HG03439 (cell line): ENCODE measurements at regions not wholly inside any gene's neighbourhood (a gene's known extent, or its start where the extent isn't known, plus 50 kb on each side); places are given as distances from the start of the nearest gene placed in this dataset.
"Not testable (repeated sequence)": the region's sequence is repeated elsewhere in the genome, so short reads cannot be mapped to it uniquely, and the experiment has no call there.

ENCODE experiments used
- ATAC-seq: cut with Tn5 transposase; IDR thresholded peaks from one replicate; pipeline ENCODE4 v1.9.1; 2021; ENCODE audit warnings: mild to moderate bottlenecking, moderate library complexity; ENCODE audit not compliant: unreplicated experiment

DNA sequence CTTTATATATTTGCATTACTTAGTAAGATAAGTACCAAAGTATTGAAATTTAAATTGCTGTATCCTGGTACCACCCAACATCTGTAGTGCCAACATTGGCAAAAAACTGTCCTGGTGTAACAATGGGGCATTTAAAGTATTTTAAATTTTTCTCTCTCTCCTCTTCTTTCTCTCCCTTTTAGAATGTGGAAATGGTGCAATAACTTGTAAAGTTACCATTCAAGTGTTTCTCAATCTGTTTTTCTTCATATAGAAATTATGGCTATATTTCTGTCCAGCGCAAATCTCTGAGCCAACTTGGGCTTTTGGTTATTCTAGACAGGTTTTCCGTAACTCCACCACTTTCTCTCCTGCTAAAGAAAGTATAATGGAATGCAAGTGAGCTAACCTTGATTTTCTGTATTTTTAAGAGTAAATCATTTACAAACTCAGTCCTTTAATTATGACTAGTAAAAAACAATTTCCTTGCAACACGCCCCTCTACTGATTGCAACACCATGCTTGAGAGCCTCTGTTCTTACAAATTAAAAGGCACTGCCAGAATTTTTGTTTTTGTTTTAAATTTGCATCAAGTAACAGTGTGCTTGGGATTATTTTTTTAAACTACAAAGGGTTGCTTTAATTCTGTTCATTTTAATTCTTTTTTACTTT is 324.2 kb upstream of the CITED2 start:
- ATAC-seq, result no peak

DNA sequence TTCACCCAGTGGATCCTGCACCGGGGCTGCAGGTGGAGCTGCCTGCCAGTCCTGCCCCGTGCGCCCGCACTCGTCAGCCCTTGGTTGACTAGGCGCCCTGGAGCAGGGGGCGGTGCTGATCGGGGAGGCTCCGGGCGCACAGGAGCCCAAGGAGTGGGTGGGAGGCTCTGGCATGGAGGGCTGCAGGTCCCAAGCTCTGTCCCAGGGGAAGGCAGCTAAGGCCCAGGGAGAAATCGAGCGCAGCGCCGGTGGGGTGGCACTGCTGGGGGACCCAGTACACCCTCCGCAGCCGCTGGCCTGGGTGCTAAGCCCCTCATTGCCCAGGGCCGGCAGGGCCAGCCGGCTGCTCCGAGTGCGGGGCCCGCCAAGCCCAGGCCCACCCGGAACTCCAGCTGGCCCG is 323.4 kb upstream of the CITED2 start:
- ATAC-seq, result not testable (repeated sequence)

DNA sequence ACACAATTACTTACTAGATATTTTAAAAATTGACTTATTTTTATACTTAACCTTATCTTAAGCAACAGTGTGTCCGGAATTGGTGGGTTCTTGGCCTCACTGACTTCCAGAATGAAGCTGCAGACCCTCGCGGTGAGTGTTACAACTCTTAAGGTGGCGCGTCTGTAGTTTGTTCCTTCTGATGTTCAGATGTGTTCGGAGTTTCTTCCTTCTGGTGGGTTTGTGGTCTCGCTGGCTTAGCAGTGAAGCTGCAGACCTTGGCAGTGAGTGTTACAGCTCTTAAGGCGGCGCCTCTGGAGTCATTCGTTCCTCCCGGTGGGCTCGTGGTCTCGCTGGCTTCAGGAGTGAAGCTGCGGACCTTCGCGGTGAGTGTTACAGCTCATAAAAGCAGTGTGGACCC is 322.5 kb upstream of the CITED2 start:
- ATAC-seq, result not testable (repeated sequence)

DNA sequence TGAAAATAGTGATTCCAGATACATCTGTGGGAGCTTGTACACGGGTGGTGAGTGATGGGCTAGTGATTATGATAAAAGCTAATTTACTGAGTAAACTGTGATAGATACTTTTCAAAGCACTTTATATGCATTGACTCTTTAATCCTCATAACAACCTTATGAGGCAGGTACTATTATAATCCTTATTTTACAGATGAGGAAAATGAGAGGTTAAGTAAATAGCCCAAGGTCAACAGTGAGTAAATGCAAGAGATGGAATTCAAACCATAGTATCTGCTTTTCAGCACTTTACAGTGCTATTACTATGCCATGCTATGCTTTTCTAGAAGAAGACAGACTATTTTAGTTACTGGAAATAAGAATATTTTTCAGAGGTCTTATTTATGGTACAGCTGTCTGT is 320.9 kb upstream of the CITED2 start:
- no peak for ATAC-seq

DNA sequence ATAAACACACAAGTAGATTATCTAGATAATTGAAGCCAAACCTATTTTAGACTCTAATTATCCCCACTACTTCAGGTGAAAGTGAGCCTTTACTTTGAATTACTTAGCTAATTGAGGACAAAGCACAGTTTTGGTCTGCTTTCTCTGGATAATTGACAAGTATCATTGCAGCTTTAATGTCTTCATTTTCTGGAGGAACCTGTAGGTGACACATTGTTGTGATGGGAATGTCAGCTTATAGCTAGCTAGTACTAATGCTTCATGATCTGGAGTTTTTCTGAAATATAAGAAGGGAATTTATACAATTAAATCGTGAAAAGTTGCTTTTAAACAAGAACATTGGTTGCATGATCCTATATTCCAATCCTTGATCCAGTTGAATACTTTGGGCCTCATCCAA is 319.3 kb upstream of the CITED2 start:
- ATAC-seq, result no peak

DNA sequence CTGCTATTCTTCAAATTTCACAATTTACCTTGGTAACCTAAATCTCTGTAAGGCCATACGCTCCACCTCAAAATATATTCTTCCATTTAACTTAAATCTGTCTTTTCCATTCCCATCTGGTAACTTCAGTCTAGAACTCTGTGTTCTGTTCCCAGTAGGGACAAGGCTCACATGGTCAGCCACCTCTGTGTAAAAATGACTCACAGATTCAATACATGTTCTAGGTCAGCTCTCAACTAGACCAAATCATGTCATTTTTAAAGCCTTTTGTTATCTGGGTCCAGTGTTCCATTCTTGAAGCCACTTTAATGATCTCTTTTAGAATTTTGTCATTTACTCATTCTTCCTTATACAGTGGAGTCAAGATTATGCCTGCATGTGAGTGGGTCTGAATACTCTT is 315.6 kb upstream of the CITED2 start:
- ATAC-seq, result no peak

DNA sequence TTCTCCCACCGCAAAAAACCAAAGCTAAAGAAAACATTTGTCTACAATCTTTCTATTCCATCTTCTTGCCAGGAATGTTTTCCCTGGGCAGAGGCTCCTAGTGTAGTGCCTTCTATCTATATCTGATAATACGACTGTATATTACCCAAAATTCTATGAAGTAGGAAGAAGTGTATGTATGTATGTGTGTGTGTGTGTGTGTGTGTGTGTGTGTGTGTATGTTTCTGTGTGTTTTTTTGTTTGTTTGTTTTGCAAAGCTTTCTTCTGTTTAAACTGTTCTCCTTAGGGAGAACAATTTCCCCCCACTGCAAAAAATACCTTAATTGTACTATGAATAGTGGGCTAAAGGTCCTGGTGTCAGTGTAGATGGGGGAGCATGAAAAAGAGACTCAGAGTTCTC is 312.6 kb upstream of the CITED2 start:
- no peak for ATAC-seq

DNA sequence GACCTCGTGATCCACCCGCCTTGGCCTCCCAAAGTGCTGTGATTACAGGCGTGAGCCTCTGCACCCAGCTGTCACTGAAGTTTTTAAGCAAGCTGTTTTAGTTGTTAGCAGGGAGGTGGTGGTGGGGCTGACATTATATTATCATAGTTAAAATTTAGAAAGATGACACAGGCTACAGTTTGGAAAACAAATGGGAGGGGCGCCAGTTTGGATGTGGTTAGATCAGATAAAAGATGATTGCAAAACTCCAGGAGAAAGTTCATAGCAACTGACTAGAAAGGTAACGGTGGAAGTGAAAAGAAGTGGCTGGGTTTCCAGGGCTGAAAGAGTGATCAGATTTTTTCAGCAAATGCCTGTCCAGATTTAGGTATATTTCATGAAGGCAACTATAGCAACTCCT is 311.9 kb upstream of the CITED2 start:
- no peak for ATAC-seq

DNA sequence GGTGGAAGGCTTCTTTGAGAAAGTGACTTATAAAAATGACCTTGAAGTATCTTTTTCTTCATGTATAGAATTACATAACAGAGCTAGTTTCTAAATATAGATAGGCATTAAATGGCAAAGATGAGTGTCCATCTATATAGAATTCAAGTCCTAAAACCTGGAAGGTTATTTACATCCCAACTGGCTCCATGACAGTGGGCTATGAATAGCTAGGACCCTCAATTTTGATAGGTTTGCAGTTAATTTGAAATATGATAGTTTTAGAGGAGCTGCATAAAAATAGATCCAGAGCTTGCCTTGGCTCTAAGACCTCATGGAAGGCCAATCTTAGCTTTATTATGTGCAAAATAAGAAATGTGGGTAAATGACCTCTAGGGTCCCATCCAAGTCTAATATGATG is 310.6 kb upstream of the CITED2 start:
- no peak for ATAC-seq

DNA sequence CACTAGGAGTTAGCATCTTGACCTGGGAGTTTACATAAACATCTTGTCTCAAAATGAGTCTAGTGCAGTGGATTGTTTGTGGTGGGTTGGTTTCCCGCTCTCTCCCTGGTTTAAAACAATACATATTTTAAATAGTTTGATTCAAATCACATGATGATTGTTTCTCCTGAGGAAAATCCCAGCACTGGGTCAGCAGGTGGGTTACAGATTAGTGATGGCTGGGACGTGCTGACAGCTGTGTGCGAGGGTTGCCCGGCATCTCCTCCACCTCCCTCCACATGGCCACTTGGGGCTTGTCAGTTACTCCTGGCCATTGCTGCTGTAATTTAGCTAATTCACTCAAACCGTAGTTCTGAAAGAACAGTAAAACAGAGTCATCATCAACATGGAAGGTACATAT is 306.4 kb upstream of the CITED2 start:
- no peak for ATAC-seq

DNA sequence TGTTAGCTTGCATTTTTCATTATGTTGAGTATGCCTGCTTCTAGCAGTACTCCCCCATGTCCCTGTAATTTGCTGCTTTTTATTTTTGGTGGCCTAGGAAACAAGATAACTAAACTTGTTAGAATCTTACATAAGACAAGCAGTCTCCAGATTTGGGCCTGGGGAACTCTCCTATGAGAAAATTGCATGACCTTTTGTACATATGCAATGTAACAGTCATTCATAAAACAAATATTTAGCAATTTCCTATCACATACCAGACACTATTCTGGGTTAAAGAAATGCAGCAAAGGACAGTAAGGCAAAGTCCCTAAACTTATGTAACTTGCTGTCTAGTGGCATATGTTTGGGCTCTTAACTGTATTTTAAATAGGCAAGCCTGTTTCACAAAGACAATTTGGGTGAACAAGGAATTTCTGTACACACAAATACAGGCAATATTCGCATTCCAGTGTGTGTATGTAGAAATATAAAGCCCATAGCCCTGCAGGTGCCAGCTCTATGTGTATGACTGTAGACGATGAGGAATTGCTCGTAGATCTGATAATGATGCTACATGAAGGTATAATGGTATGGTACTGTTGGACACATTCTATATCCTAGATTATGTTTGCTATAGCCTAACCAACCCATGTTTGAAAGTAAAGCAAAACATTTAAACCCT is 305.2 kb upstream of the CITED2 start:
- ATAC-seq, result no peak

DNA sequence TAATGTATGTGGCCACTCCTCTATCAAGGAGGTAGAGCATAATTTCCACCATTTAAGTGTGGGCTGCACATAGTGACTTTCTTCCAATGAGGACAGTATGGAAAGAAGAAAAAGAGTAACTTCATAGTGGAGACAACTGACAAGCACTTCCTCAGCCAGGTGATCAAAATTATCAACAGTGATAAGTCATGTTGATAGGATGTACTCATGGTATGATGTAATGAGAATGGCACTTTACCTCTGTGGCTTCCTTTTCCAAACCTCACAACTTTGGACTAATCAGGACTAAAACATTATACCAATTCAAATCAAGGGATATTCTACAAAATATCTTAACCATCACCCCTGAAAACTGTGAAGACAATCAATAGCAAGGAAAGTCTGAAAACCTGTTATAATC is 302.3 kb upstream of the CITED2 start:
- no peak for ATAC-seq

DNA sequence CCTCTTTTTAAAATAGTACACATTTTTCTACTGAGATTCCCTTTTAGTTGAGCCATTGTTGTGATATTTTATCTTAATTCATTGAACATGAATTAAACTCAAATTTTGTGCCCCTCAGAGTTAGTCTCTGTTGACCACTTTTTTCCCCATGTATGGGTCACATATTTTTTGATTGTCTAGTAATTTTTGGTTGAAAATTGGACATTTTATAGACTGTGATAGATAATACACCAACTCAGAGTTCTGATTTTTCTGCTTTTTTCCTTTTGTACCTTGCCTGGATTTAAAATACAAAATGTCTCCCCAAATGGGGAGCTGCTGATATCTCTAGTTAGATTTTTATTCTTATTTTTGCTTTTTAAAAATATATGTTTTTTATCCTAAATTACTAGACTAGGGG is 291.8 kb upstream of the CITED2 start:
- ATAC-seq, result no peak

DNA sequence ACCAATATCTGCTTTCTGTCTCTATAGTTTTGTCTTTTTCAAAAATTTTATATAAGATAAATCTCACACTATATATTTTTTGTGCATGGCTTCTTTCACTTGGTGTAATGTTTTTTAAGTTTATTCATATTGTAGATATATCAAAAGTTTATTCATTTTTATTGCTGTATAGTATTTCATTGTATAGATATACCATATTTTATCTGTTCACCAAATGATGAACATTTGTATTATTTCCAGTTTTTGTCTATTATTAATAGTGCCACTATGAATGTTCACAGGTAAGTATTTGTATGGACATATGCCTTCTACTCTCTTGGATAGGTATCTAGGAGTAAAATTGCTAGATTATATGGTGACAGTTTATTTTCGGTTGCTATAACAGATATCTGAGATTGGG is 289.5 kb upstream of the CITED2 start:
- no peak for ATAC-seq

DNA sequence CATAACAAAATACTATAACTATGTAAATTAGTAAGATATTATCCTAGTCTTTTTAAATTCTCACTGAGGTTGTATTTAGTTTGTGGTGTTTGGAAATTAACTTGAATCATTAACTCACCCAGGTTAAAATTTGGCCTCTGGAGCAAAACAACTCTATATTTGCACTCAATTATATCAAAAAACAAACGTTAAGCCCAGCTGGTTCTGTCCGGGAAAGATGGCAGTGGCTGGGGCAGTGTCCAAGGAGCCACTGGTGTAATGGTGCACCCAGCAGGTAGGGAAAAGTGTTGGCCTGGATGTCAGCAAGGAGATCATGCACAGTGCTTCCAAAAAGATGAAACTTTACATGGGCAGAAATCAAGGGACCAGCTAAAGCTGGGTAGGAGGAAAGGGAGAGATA is 285.3 kb upstream of the CITED2 start:
- ATAC-seq, result no peak

DNA sequence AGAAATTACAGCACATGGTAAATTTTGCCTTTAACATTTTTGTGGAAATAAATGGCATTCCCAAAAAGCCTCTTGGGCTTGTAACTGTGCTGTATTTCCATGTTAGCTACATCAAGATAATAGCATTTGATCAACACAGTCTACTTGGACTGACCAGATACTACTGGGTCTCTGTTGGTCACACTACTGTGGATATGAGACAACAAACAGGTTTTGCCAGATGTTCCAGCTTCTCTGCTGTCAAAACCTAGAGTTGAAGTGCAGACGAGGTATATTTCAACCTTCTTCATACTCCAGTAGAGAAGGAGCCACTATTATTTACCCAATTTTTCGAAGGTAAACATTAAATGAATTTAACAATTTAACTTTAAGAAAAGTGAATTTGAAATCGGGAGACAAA is 284.7 kb upstream of the CITED2 start:
- ATAC-seq, result no peak

DNA sequence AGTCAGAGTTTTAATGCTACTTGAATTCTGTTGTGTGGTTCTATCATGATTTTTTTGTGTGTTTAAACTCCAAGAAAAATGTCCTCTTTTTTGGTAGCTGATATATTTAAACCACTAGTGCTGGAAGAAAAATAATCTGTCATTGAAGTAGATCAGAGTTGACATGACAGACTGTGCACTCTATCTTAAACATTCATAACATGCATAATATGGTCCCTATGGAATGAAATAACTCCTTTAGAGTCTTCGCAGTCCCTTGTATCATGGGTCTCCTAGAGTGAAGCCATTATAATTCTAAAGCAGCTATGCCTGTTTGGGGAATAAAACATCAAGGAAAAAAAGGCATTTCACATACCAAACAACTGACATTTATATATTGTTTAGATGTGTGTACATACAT is 282.7 kb upstream of the CITED2 start:
- ATAC-seq, result no peak

DNA sequence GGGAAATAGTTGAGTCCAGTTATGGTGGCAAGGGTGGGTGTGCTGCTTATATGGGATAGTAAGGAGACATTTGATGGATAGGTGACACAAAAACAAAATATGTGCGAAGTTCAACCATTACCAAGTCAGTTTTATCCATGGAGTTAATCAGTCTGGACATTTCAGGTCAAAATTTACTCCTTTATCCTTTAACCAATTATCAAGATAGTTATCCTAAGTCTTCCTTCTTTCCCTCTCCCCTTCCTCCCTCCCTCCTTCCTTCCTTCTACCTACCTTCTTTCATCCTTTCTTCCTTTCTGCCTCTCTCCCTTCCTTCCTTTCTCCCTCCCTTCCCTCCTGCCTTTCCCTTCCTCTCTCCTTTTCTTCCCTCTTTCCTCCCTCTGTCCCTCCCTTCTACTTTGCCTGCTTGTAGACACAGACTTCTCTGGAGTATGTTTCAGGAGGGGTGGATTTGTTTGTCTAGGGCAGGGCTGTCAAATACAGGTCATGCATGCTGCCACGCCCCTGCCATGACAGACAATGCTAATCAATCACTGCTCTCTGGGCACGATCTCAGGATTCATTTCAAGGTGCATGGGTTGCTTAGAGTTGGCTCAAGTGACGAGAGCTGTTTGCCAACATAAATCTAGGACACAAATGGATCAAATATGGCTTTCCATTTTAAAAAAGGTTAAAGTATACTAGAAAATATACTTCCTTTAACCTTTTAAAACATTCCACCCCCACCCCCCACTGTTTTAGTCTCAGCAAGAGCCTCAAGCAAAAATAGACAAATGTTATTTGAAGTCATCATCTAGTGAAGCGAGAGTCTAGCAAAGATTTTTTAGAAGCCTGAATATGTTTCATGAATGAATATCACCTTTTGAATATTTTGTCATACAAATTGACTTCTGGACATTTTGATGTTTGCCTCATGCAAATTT is 281.6 kb upstream of the CITED2 start:
- no peak for ATAC-seq

DNA sequence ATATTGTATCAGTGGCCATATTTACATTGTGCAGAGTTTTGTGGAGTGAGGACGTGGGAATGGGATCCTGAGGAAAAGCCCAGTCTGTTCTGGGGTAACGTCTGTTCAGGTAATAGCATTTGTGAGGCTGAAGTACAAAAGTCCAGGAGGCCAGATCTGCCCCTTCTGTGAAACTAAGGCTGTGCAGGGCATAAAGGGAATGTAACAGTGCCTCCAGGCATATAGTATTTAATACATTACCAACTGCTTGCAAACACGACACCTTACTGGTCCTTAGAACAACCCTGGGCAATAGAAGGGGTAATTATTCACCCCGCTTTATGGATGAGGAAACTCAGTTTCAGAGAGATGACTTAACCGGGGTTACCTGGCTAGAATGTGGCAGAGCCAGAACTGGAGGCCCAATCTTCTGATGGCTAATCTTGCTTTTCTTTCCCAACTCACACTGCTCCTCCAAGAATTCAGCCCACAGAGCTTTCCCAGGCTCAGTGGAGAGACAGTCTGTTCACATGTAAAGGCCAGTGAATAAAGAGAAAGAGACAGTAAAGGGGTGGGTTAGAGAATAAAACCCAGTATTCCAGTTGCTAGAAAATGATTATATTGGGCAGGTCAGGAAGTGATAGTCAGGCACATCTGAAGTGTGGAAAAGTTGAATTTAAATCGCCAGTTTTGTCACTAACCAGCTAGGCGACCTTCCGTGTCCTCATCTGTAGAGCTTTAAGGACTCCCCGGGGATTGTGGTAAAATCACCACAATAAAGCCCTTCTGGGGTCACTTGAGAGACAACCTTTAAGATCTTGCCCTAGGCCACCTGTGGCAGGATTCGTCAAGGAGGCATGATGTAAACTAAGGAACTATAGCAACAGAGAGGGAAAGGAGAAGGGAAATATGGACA is 280.7 kb upstream of the CITED2 start:
- ATAC-seq, result no peak

DNA sequence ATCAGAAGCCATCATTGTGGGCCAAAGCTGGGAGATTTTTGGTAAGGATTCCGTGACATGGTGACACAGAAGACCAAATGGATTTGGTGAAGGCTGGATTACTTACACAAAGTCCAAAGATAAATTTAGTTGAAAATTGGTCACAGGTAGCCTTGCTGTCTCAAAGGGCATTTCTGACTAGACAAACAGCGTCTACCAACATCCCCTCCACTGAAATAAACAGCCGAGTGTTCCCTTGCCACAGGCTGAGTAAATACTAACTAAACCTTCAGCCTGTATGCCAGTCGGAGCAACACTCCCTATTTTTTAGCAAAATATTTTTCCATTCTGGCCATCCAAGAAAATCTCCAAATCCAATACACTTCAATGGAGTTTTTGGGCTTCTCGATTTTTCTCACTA is 279.9 kb upstream of the CITED2 start:
- no peak for ATAC-seq

DNA sequence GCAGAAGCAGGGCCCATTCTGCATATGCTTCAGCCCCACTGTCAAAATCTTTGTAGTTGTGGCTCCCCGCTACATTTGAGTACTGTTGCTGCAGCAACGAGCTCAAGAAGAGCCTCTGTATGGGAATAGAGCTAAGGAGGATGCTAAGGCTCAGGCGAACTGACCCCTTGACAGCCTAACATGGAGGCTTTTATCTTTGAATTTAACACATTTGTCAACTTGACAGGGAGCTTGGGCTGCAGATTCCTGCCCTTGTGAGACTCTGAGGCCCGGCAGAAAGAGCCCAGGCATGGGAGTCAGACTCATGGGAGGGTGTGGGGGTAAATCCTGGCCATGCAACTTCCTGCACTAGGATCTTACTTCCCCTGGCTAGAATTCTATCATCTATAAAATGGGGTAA is 278.7 kb upstream of the CITED2 start:
- ATAC-seq, result no peak
